GM12874 (cell line): ENCODE measurements at regions not wholly inside any gene's neighbourhood (a gene's known extent, or its start where the extent isn't known, plus 50 kb on each side); places are given as distances from the start of the nearest gene placed in this dataset.

Source experiments
- TF ChIP-seq, protein P1 (sequence below): IDR thresholded peaks from 2 replicates; pipeline ENCODE4 v1.5.1; 2011; ENCODE audit warnings: low read depth, mild to moderate bottlenecking, control low read depth, low read length, moderate library complexity; ENCODE audit not compliant: insufficient read depth

GRCh38 chr2:236977063-236977851 is 108.4 kb upstream of the COPS8 start:
- TF ChIP-seq, protein P1, sequence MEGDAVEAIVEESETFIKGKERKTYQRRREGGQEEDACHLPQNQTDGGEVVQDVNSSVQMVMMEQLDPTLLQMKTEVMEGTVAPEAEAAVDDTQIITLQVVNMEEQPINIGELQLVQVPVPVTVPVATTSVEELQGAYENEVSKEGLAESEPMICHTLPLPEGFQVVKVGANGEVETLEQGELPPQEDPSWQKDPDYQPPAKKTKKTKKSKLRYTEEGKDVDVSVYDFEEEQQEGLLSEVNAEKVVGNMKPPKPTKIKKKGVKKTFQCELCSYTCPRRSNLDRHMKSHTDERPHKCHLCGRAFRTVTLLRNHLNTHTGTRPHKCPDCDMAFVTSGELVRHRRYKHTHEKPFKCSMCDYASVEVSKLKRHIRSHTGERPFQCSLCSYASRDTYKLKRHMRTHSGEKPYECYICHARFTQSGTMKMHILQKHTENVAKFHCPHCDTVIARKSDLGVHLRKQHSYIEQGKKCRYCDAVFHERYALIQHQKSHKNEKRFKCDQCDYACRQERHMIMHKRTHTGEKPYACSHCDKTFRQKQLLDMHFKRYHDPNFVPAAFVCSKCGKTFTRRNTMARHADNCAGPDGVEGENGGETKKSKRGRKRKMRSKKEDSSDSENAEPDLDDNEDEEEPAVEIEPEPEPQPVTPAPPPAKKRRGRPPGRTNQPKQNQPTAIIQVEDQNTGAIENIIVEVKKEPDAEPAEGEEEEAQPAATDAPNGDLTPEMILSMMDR = no peak

- TF ChIP-seq, protein P1 = no peak
These were observed 107.8 kb upstream of the COPS8 start for GRCh38 chr2:236977852-236978398.

GRCh38 chr2:236979664-236980063 is 106.0 kb upstream of the COPS8 start:
- TF ChIP-seq, protein P1 = no peak

DNA sequence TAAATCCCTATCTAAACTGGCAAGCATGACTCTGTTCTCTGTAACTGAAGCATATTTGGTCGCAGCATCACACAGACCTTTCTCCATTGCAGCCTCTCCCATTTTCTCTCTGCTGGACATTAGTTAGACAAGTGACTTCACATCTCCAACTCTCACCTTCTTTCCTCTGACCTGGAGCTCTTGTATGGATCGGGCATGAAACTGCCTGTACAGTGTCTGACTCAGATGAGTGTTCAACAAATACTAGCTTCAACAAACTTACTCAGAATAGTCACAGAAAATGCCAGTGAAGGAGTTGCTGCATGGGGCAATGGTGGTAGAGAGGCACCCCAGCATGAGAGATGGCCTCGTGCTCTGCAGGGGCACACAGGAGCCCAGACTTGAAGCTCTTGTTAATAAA is 104.7 kb upstream of the COPS8 start:
- TF ChIP-seq, protein P1 = no peak

DNA sequence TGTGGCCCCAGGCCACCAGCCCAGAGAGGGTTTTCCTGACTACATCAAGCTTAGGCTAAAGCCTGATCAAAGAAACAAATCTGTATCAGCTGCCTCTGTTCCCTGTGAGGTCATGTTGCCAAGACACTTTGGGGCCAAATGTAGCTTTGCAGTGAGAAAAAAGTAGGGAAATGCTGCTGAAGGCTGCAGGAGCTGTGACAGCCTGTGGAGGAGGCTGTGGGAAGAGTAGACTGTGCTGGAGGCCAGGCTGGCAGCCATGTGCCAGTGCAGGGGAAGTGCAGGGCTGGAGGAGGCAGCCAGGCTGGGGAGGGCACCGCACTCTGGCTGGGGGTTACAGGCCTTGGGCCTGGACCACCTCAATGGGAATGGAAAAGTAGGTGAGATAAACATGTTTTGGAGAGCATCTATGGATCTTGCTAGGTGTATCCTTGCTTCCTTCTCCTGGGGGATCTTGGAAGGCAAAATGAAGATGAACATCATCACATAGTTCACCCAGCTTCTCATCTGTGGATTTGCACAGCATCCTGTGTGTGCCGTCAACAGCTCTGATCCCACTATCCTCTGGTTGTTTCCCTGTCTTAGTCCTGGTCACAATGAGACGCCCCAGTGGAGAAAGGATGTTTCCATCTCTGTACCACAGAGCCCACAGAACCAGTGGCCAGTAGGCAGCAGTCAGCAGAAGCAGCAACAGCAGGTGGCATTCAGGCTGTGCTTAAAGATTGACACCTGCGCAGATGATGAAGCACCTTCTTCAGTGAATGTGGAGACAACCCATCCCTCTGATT is 103.8 kb upstream of the COPS8 start:
- TF ChIP-seq, protein P1 = no peak

GRCh38 chr2:236982693-236983455 is 102.8 kb upstream of the COPS8 start:
- TF ChIP-seq, protein P1 = no peak

GRCh38 chr2:236984046-236984445 is 101.6 kb upstream of the COPS8 start:
- TF ChIP-seq, protein P1 = no peak
